ENCODE measurements at regions not wholly inside any gene's neighbourhood (a gene's known extent, or its start where the extent isn't known, plus 50 kb on each side); places are given as distances from the start of the nearest gene placed in this dataset.

GRCh38 chr1:112304126-112304525 is 91.9 kb upstream of the CTTNBP2NL start:
- no peak for TF ChIP-seq CTCF (IDR thresholded peaks at IDR 0.05; ENCODE audit: insufficient read depth, low read depth, low read length)
- no peak overlapping the region for H3K4me3 ChIP-seq (ENCODE audit: low read depth, low read length)
- DNase-seq (ENCODE audit: low read depth): peak; percentile 3

- TF ChIP-seq CTCF (IDR thresholded peaks at IDR 0.05; ENCODE audit: insufficient read depth, low read depth, low read length): no peak
- no peak overlapping the region for H3K4me3 ChIP-seq (ENCODE audit: low read depth, low read length)
- DNase-seq (ENCODE audit: low read depth): no peak
These were observed 91.4 kb upstream of the CTTNBP2NL start for GRCh38 chr1:112304612-112305011.

GRCh38 chr1:112307930-112308591 is 88.0 kb upstream of the CTTNBP2NL start:
- DNase-seq (ENCODE audit: low read depth): no peak
- no peak overlapping the region for H3K4me3 ChIP-seq (ENCODE audit: low read depth, low read length)
- no peak for TF ChIP-seq CTCF (IDR thresholded peaks at IDR 0.05; ENCODE audit: insufficient read depth, low read depth, low read length)

- no peak for TF ChIP-seq CTCF (IDR thresholded peaks at IDR 0.05; ENCODE audit: insufficient read depth, low read depth, low read length)
- no peak for DNase-seq (ENCODE audit: low read depth)
- H3K4me3 ChIP-seq (ENCODE audit: low read depth, low read length): no peak overlapping the region
These were observed 87.3 kb upstream of the CTTNBP2NL start for GRCh38 chr1:112308716-112309115.

GRCh38 chr1:112309499-112309898 is 86.5 kb upstream of the CTTNBP2NL start:
- no peak for DNase-seq (ENCODE audit: low read depth)
- H3K4me3 ChIP-seq (ENCODE audit: low read depth, low read length): no peak overlapping the region
- no peak for TF ChIP-seq CTCF (IDR thresholded peaks at IDR 0.05; ENCODE audit: insufficient read depth, low read depth, low read length)

- DNase-seq (ENCODE audit: low read depth): no peak
- no peak overlapping the region for H3K4me3 ChIP-seq (ENCODE audit: low read depth, low read length)
- no peak for TF ChIP-seq CTCF (IDR thresholded peaks at IDR 0.05; ENCODE audit: insufficient read depth, low read depth, low read length)
These were observed 83.7 kb upstream of the CTTNBP2NL start for GRCh38 chr1:112312315-112312714.

GRCh38 chr1:112312879-112313278 is 83.1 kb upstream of the CTTNBP2NL start:
- H3K4me3 ChIP-seq (ENCODE audit: low read depth, low read length): no peak overlapping the region
- no peak for DNase-seq (ENCODE audit: low read depth)
- TF ChIP-seq CTCF (IDR thresholded peaks at IDR 0.05; ENCODE audit: insufficient read depth, low read depth, low read length): no peak

Data from fibroblast of villous mesenchyme (primary cell).